ENCODE measurements at regions not wholly inside any gene's neighbourhood (a gene's known extent, or its start where the extent isn't known, plus 50 kb on each side); places are given as distances from the start of the nearest gene placed in this dataset.
"Not testable (repeated sequence)": the region's sequence is repeated elsewhere in the genome, so short reads cannot be mapped to it uniquely, and the experiment has no call there.

DNA sequence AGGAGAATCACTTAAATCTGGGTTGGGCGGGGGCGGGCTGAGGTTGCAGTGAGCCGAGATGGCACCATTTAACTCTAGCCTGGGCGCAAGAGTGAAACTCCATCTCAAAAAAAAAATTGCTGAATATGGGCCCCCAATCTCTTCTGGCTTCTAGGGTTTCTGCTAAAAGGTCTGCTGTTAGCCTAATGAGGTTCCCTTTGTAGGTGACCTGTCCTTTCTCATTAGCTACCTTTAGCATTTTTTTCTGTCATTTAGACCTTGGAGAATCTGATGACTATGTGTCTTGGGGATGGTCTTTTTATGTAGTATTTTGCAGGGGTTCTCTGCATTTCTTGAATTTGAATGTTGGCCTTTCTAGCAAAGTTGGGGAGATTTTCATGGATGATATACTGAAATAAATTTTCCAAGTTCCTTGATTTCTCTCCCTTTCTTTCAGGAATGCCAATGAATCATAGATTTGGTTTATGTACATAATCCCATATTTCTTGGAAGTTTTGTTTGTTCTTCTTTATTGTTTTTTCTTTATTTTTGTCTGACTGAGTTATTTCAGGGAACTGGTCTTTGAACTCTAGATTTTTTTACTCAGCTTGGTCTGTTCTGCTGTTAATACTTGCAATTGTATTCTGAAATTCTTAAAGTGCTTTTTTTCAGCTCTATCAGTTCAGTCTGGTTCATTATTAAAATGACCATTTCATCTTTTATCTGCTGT lies 181.5 kb downstream of the TTC6 start:
- WGBS, 2 donors, result 96 to 98% methylated on average over 4 of the region's 4 CpGs
- H3K4me1 ChIP-seq, result no peaks in the 10 kb centered on the region
- H3K4me3 ChIP-seq, result no peak overlapping the region
- no peak for DNase-seq
- no peaks in the 10 kb centered on the region for H3K27me3 ChIP-seq
- no peaks in the 10 kb centered on the region for H3K36me3 ChIP-seq
- intact Hi-C loops (cut with DNase I), result no loop called here
- TF ChIP-seq CTCF (IDR thresholded peaks at IDR 0.05) (no peak), EP300 (IDR thresholded peaks at IDR 0.05) (no peak), POLR2AphosphoS5 (IDR thresholded peaks at IDR 0.05) (no peak), POLR2A (IDR thresholded peaks at IDR 0.05) (no peak)
- no peak overlapping the region for H3K27ac ChIP-seq
- H3K9me3 ChIP-seq, result no peaks in the 10 kb centered on the region

DNA sequence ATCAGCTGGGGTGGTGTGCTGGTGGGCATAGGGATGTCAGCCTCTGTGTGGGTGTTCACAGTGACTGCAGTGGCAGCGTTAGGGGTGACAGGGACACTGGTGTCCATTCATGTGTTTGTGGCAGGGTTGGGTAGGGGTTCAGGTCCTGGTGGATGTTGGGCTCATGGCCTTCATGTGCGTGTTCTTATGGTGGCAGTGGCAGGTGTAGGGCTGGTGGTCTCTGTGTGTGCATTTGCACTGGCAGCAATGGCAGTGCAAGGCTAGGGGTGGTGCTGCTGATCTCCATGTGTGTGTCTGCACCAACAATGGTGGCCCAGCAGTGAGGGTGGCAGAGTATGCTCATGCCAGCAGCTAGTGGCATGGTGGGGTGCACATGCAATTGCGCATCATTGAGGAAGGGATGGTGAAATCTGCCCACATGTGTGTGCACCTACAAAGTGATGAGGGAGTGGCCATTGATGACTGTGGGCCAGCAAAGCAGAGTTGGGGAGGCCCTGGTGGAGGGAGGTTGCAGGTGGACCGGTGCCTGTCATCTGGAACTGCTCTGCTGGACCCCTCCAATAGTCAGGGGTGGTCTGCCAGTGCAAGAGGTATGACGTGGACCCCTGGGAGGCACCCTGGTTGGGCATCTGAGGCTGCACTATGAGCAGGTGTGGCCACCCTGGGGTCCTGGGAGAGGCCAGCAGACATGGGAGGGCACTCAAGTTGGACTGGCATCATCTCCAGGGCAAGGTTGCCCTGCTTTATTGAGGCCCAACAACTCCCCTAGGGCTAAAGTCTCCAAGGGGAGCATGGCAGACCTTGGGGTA lies 182.9 kb downstream of the TTC6 start:
- DNase-seq, result no peak
- no peak overlapping the region for H3K27ac ChIP-seq
- H3K36me3 ChIP-seq, result no peaks in the 10 kb centered on the region
- H3K4me3 ChIP-seq, result no peak overlapping the region
- TF ChIP-seq POLR2A (IDR thresholded peaks at IDR 0.05), result no peak
- TF ChIP-seq CTCF (IDR thresholded peaks at IDR 0.05), result no peak
- no peak for TF ChIP-seq EP300 (IDR thresholded peaks at IDR 0.05)
- no peak for TF ChIP-seq POLR2AphosphoS5 (IDR thresholded peaks at IDR 0.05)
- intact Hi-C loops (cut with DNase I), result no loop called here
- no peaks in the 10 kb centered on the region for H3K27me3 ChIP-seq
- H3K4me1 ChIP-seq, result no peaks in the 10 kb centered on the region
- WGBS, 2 donors, result 89 to 94% methylated on average over 5 of the region's 5 CpGs
- no peaks in the 10 kb centered on the region for H3K9me3 ChIP-seq

- intact Hi-C loops (cut with DNase I), result no loop called here
- DNase-seq, result no peak
- Histone ChIP-seq H3K4me3 (no peak overlapping the region), H3K27me3 (no peaks in the 10 kb centered on the region), H3K36me3 (no peaks in the 10 kb centered on the region), H3K27ac (no peak overlapping the region), H3K9me3 (no peaks in the 10 kb centered on the region), H3K4me1 (no peaks in the 10 kb centered on the region)
- no peak for TF ChIP-seq POLR2A (IDR thresholded peaks at IDR 0.05)
- no peak for TF ChIP-seq POLR2AphosphoS5 (IDR thresholded peaks at IDR 0.05)
Observed at GRCh38 chr14:37779480-37779879, 184.1 kb downstream of the TTC6 start.

DNA sequence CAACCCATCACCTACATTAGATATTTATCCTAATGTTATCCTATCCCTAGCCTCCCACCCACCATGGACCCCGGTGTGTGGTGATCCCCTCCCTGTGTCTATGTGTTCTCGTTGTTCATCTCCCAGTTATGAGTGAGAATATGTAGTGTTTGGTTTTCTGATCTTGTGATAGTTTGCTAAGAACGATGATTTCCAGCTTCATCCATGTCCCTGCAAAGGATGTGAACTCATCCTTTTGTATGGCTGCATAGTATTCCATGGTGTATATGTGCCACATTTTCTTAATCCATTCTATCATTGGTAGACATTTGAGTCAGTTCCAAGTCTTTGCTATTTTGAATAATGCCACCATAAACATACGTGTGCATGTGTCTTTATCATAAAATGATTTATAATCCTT lies 185.3 kb downstream of the TTC6 start:
- H3K36me3 ChIP-seq; intact Hi-C loops (cut with DNase I): not testable (repeated sequence)

GRCh38 chr14:37784203-37784826 lies 188.9 kb downstream of the TTC6 start:
- H3K27me3 ChIP-seq; H3K9me3 ChIP-seq; intact Hi-C loops (cut with DNase I); H3K27ac ChIP-seq; H3K36me3 ChIP-seq; DNase-seq; H3K4me3 ChIP-seq; H3K4me1 ChIP-seq: not testable (repeated sequence)
- WGBS, 2 donors, result 81% methylated on average over 3 of the region's 3 CpGs

More for the DNA sequence above, 185.3 kb downstream of the TTC6 start:
- not testable (repeated sequence) for H3K27ac ChIP-seq, H3K27me3 ChIP-seq, H3K4me3 ChIP-seq, H3K4me1 ChIP-seq, DNase-seq, H3K9me3 ChIP-seq
- 87 to 91% methylated on average over 4 of the region's 4 CpGs for WGBS, 2 donors

- intact Hi-C loops (cut with DNase I); DNase-seq: not testable (repeated sequence)
Observed at GRCh38 chr14:37784827-37785223, 189.4 kb downstream of the TTC6 start.

DNA sequence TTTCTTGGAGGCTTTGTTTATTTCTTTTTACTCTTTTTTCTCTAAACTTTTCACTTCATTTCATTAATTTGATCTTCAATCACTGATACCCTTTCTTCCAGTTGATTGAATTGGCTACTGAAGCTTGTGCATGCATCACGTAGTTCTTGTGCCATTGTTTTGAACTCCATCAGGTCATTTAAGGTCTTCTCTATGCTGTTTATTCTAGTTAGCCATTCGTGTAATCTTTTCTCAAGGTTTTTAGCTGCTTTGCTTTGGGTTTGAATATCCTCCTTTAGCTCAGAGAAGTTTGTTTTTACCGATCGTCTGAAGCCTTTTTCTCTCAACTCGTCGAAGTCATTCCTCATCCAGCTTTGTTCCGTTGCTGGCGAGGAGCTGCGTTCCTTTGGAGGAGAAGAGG lies 189.9 kb downstream of the TTC6 start:
- H3K9me3 ChIP-seq; H3K36me3 ChIP-seq; H3K4me1 ChIP-seq; H3K27ac ChIP-seq; intact Hi-C loops (cut with DNase I); H3K4me3 ChIP-seq; H3K27me3 ChIP-seq; DNase-seq: not testable (repeated sequence)
- 90 to 91% methylated on average over 9 of the region's 9 CpGs for WGBS, 2 donors

More at GRCh38 chr14:37784827-37785223, 189.4 kb downstream of the TTC6 start:
- not testable (repeated sequence) for H3K9me3 ChIP-seq, H3K27ac ChIP-seq, H3K27me3 ChIP-seq, H3K4me1 ChIP-seq, H3K4me3 ChIP-seq, H3K36me3 ChIP-seq

DNA sequence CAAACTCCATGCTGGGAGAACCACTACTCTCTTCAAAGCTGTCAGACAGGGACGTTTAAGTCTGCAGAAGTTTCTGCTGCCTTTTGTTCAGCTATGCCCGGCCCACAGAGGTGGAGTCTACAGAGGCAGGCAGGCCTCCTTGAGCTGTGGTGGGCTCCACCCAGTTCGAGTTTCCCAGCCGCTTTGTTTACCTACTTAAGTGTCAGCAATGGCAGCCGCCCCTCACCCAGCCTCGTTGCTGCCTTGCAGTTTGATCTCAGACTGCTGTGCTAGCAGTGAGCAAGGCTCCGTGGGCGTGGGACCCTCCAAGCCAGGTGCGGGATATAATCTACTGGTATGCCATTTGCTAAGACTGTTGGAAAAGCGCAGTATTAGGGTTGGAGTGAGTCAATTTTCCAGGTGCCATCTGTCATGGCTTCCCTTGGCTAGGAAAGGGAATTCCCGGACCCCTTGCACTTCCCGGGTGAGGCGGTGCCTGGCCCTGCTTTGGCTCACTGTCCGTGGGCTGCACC lies 190.7 kb downstream of the TTC6 start:
- DNase-seq, result not testable (repeated sequence)

More for the DNA sequence above, 190.7 kb downstream of the TTC6 start:
- intact Hi-C loops (cut with DNase I); H3K36me3 ChIP-seq; H3K4me3 ChIP-seq; H3K27ac ChIP-seq; H3K9me3 ChIP-seq; H3K4me1 ChIP-seq; H3K27me3 ChIP-seq: not testable (repeated sequence)
- WGBS, 2 donors, result 88% methylated on average over 14 of the region's 14 CpGs
